Tibial artery (tissue), 4 donors: ENCODE measurements at regions not wholly inside any gene's neighbourhood (a gene's known extent, or its start where the extent isn't known, plus 50 kb on each side); places are given as distances from the start of the nearest gene placed in this dataset.

Experiments
- DNase-seq, 2 donors: peaks; one replicate each; pipeline ENCODE4 v3.0.0-alpha.2; 2019
- H3K27ac ChIP-seq, 2 donors: fragments of 200-600 bp; sonication (generic) in 1 of 2; 1 replicate in 1 of 2; 2 replicates in 1 of 2; pipeline ENCODE4 v1.5.1; 2018 to 2019; ENCODE audit warnings: mild to moderate bottlenecking in 1 of 2
- H3K27me3 ChIP-seq, 2 donors: fragments of 200-600 bp; sonication (generic) in 1 of 2; one replicate each; pipeline versions ENCODE4 v1.5.1 to v1.6.0; 2016 to 2019
- H3K36me3 ChIP-seq, 3 donors: fragments of 200-600 bp; sonication (generic) in 2 of 3; one replicate each; pipeline ENCODE4 v1.5.1; 2016 to 2019; ENCODE audit warnings: mild to moderate bottlenecking in 2 of 3
- H3K4me1 ChIP-seq, 4 donors: fragments of 200-600 bp; sonication (generic) in 2 of 4; 1 replicate in 3 of 4; 2 replicates in 1 of 4; pipeline ENCODE4 v1.5.1; 2016 to 2019
- H3K4me3 ChIP-seq, 2 donors: fragments of 200-600 bp; sonication (generic) in 1 of 2; 1 replicate in 1 of 2; 2 replicates in 1 of 2; pipeline ENCODE4 v1.5.1; 2018 to 2019; ENCODE audit warnings: mild to moderate bottlenecking in 2 of 2
- H3K9me3 ChIP-seq, 3 donors: fragments of 200-600 bp; sonication (generic) in 1 of 3; one replicate each; pipeline ENCODE4 v1.5.1; 2016 to 2019
- intact Hi-C: fragments of 100-400 bp; cut with DNase I; formaldehyde crosslinking; loops from one replicate; pipeline ENCODE4 v1.15.0; 2023; ENCODE audit warnings: low total_unique reads
- TF ChIP-seq, protein P1 (sequence below), 2 experiments: fragments of 200-600 bp in 1 of 2; fragments of 450-650 bp in 1 of 2; IDR thresholded peaks; one replicate each; pipeline ENCODE4 v1.5.1; 2017 to 2019; ENCODE audit warnings: antibody characterized with exemption in 2 of 2, mild to moderate bottlenecking in 1 of 2, moderate library complexity in 1 of 2

DNA sequence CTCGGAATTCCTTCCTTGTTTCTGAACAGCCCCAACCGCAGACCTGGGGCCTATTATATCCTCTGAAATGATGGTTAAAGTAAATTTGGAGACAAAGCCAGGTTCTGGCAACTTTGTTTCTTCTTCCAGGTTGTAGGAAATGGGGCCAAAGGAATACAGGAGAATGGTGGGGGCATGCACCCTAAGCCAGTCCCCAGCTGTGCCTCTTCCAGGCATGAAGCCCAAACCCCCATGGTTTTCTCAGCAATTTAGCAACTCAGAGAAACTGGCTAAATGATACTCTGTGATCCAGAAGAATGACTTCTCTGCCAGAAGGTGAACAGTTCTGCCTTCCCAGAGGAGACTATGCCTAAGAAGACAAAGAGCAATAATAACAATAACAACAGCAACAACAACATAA is 635.0 kb upstream of the FANCL start:
- no peak overlapping the region for H3K4me3 ChIP-seq
- no peak overlapping the region for H3K27ac ChIP-seq
- no peak for DNase-seq
- no peaks in the 10 kb centered on the region for H3K4me1 ChIP-seq
- no peaks in the 10 kb centered on the region for H3K9me3 ChIP-seq
- intact Hi-C loops: no loop called here
- H3K27me3 ChIP-seq: no peaks in the 10 kb centered on the region
- TF ChIP-seq, protein P1, sequence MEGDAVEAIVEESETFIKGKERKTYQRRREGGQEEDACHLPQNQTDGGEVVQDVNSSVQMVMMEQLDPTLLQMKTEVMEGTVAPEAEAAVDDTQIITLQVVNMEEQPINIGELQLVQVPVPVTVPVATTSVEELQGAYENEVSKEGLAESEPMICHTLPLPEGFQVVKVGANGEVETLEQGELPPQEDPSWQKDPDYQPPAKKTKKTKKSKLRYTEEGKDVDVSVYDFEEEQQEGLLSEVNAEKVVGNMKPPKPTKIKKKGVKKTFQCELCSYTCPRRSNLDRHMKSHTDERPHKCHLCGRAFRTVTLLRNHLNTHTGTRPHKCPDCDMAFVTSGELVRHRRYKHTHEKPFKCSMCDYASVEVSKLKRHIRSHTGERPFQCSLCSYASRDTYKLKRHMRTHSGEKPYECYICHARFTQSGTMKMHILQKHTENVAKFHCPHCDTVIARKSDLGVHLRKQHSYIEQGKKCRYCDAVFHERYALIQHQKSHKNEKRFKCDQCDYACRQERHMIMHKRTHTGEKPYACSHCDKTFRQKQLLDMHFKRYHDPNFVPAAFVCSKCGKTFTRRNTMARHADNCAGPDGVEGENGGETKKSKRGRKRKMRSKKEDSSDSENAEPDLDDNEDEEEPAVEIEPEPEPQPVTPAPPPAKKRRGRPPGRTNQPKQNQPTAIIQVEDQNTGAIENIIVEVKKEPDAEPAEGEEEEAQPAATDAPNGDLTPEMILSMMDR (IDR thresholded peaks at IDR 0.05): no peak
- H3K36me3 ChIP-seq: no peaks in the 10 kb centered on the region

DNA sequence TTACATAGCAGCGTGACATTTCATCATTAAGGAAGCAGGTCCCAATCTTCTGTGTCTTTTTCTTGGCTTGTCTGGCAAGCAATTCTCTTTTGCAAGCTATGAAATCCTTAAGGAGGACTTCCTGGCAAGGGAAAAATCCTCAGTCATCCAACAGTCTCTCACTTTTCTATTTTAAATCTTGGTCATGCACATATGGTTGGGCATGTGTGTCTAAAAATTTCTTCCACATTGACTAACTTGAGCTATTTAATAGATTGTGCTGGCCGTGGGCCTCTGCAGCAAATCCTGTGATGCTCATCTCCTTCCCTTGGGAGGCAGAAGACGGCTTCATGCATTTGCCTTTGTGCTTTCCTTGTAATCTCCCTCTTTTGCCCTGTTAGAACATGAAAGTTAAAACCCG is 634.3 kb upstream of the FANCL start:
- no peaks in the 10 kb centered on the region for H3K9me3 ChIP-seq
- no peaks in the 10 kb centered on the region for H3K4me1 ChIP-seq
- intact Hi-C loops: no loop called here
- TF ChIP-seq, protein P1 (IDR thresholded peaks at IDR 0.05): no peak
- H3K27me3 ChIP-seq: no peaks in the 10 kb centered on the region
- DNase-seq: no peak
- no peaks in the 10 kb centered on the region for H3K36me3 ChIP-seq
- no peak overlapping the region for H3K4me3 ChIP-seq
- H3K27ac ChIP-seq: no peak overlapping the region

DNA sequence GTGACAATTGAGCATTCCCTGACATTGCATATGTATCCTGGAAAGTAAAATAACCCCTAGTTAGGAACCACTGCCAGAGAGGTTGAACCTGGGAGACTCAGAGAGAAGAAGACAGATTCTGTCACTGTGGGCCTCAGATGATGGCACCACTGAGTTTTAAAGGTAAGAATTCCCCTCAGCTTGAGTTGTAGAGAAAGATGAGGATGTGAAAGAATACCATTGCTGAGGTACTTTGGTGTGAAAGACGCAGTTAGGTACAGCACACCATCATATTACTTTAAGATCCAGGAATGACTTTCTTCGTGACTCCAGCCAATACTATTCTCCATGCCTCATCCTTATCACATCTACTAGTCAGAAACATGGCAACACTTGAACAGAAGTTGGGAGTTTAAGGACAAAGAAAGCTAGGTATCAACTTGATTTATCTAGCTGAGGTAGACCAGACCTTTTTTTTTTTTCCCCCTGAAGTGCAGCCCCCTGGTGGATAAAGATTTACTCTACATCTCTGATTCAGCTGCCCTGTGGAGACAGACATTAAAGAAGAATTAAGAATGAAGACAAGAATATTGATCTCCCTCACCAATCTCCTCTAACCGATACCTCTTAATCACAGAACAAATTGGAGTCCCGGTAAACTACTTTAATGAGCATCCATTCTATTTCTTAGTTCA is 630.5 kb upstream of the FANCL start:
- no peaks in the 10 kb centered on the region for H3K27me3 ChIP-seq
- no peaks in the 10 kb centered on the region for H3K9me3 ChIP-seq
- intact Hi-C loops: no loop called here
- no peak overlapping the region for H3K4me3 ChIP-seq
- no peaks in the 10 kb centered on the region for H3K36me3 ChIP-seq
- no peak for DNase-seq
- no peaks in the 10 kb centered on the region for H3K4me1 ChIP-seq
- no peak overlapping the region for H3K27ac ChIP-seq
- TF ChIP-seq, protein P1 (IDR thresholded peaks at IDR 0.05): no peak

DNA sequence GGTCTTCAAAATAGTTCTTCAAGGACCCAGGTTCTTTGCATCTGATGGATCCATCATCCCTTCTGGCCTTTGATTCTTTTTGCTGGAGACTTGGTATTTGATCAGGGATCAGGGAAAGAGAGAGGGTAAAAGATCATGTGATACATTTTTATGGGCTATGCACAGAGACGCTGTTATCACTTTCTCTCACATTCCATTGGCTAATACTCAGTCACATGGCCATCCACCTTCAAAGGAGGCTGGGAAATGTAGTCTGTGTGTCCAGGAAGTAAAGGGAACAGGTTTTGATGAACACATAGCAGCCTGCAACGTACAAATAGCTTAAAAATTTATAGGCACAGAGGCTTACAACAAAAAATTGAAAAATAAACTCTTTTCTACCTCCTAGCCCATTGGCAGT is 629.6 kb upstream of the FANCL start:
- intact Hi-C loops: no loop called here
- Histone ChIP-seq H3K9me3 (no peaks in the 10 kb centered on the region), H3K4me3 (no peak overlapping the region), H3K4me1 (no peaks in the 10 kb centered on the region), H3K27ac (no peak overlapping the region), H3K27me3 (no peaks in the 10 kb centered on the region), H3K36me3 (no peaks in the 10 kb centered on the region)
- no peak for DNase-seq
- TF ChIP-seq, protein P1 (IDR thresholded peaks at IDR 0.05): no peak

DNA sequence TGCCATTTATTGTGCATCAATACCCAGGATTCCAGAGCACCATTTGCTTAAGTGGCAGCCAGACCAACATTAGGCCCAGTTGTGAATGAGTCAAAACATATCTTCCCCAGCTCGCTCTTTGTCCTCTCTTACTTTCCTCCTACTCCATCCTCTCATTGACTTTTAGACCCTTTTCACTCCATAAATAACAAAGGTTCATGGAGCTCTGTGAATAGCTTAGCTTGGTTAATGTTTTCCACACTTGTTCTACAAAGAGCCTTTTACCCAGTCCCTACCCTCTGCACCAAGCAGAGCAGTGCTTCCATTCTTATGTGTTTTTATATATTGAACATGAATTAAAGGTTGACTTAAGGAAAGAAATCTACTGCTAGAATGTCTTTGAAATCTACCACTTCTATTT is 625.8 kb upstream of the FANCL start:
- intact Hi-C loops: no loop called here
- TF ChIP-seq, protein P1 (IDR thresholded peaks at IDR 0.05): no peak
- DNase-seq: no peak
- Histone ChIP-seq H3K36me3 (no peaks in the 10 kb centered on the region), H3K4me1 (no peaks in the 10 kb centered on the region), H3K27me3 (no peaks in the 10 kb centered on the region), H3K9me3 (no peaks in the 10 kb centered on the region), H3K27ac (no peak overlapping the region), H3K4me3 (no peak overlapping the region)

DNA sequence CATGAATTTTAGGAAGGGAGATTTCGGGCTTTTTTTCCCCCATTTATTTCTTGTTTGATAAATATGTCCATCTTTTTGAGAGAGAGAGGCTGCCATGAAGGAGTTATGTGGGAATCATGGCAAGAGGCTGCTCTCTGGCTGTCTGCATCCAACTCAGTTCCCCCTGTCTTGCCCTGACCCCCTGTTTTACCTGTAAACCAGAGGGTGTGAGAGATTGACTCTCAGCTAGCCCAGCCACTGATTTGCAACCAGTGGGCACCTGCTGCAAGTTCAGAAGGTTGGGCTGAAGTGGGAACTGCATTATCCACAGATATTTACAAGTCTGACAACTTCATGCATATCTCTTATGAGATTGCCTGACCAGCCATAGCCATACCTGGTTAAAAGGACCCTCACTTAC is 625.4 kb upstream of the FANCL start:
- H3K9me3 ChIP-seq: no peaks in the 10 kb centered on the region
- no peak overlapping the region for H3K27ac ChIP-seq
- TF ChIP-seq, protein P1 (IDR thresholded peaks at IDR 0.05): no peak
- no peaks in the 10 kb centered on the region for H3K36me3 ChIP-seq
- intact Hi-C loops: no loop called here
- H3K4me1 ChIP-seq: no peaks in the 10 kb centered on the region
- no peak overlapping the region for H3K4me3 ChIP-seq
- no peak for DNase-seq
- H3K27me3 ChIP-seq: no peaks in the 10 kb centered on the region
